H9 (cell line): ENCODE measurements at regions not wholly inside any gene's neighbourhood (a gene's known extent, or its start where the extent isn't known, plus 50 kb on each side); places are given as distances from the start of the nearest gene placed in this dataset.

Experiments used
- DNase-seq: peaks from one replicate; pipeline ENCODE4 v3.0.0-alpha.2; 2017
- H2AFZ ChIP-seq: one replicate; pipeline ENCODE4 v1.6.1; 2013; ENCODE audit warnings: mild to moderate bottlenecking, low read length, control low read depth, moderate library complexity
- H2AK5ac ChIP-seq: 2 replicates; pipeline ENCODE4 v1.6.1; 2013; ENCODE audit warnings: low read length, control low read depth, mixed read lengths; ENCODE audit not compliant: insufficient read length
- H2BK120ac ChIP-seq: one replicate; pipeline ENCODE4 v1.6.1; 2013; ENCODE audit warnings: low read depth, mild to moderate bottlenecking, low read length, control low read depth, inconsistent platforms; ENCODE audit not compliant: poor library complexity, severe bottlenecking
- H2BK12ac ChIP-seq: 2 replicates; pipeline ENCODE4 v1.6.1; 2013; ENCODE audit warnings: low read length, control low read depth, mixed read lengths, low read depth; ENCODE audit not compliant: insufficient read length
- H2BK15ac ChIP-seq: 2 replicates; pipeline ENCODE4 v1.6.1; 2013; ENCODE audit warnings: low read depth, low read length, control low read depth
- H2BK20ac ChIP-seq: one replicate; pipeline ENCODE4 v1.6.1; 2013; ENCODE audit warnings: low read depth, mild to moderate bottlenecking, low read length, control low read depth, inconsistent platforms; ENCODE audit not compliant: poor library complexity, severe bottlenecking
- H2BK5ac ChIP-seq: 2 replicates; pipeline ENCODE4 v1.6.1; 2013; ENCODE audit warnings: low read length, control low read depth, mixed read lengths; ENCODE audit not compliant: insufficient read length
- H3K14ac ChIP-seq: 2 replicates; pipeline ENCODE4 v1.6.1; 2013; ENCODE audit warnings: low read length, control low read depth; ENCODE audit not compliant: insufficient read depth
- H3K18ac ChIP-seq: 2 replicates; pipeline ENCODE4 v1.6.1; 2013; ENCODE audit warnings: low read depth, mild to moderate bottlenecking, mixed read lengths, low read length, control low read depth; ENCODE audit not compliant: insufficient read length
- H3K23ac ChIP-seq: 2 replicates; pipeline ENCODE4 v1.6.1; 2013; ENCODE audit warnings: low read length, control low read depth, mixed read lengths, low read depth; ENCODE audit not compliant: insufficient read length
- H3K23me2 ChIP-seq: 2 replicates; pipeline ENCODE4 v1.6.1; 2013; ENCODE audit warnings: low read depth, mild to moderate bottlenecking, mixed read lengths, low read length, control low read depth; ENCODE audit not compliant: insufficient read length, poor library complexity, severe bottlenecking
- H3K27ac ChIP-seq: 2 replicates; pipeline ENCODE4 v1.5.1; 2013; ENCODE audit warnings: low read length, control low read depth, mixed read lengths, low read depth; ENCODE audit not compliant: insufficient read length
- H3K27me3 ChIP-seq: 2 replicates; pipeline ENCODE4 v1.6.1; 2013; ENCODE audit warnings: low read length, control low read depth, inconsistent platforms; ENCODE audit not compliant: insufficient read depth
- H3K4ac ChIP-seq: 2 replicates; pipeline ENCODE4 v1.6.1; 2013; ENCODE audit warnings: low read depth, mild to moderate bottlenecking, control low read depth, inconsistent platforms, low read length, moderate library complexity
- H3K4me1 ChIP-seq: 2 replicates; pipeline ENCODE4 v1.6.1; 2013; ENCODE audit warnings: low read length, control low read depth, inconsistent platforms; ENCODE audit not compliant: insufficient read depth
- H3K4me2 ChIP-seq: 2 replicates; pipeline ENCODE4 v1.6.1; 2013; ENCODE audit warnings: low read length, control low read depth, mixed read lengths; ENCODE audit not compliant: insufficient read length, insufficient read depth
- H3K56ac ChIP-seq: 2 replicates; pipeline ENCODE4 v1.6.1; 2013; ENCODE audit warnings: low read depth, mild to moderate bottlenecking, mixed read lengths, low read length, control low read depth; ENCODE audit not compliant: insufficient read length
- H3K79me1 ChIP-seq: 2 replicates; pipeline ENCODE4 v1.6.1; 2013; ENCODE audit warnings: low read depth, mild to moderate bottlenecking, moderate library complexity, low read length, control low read depth, inconsistent platforms; ENCODE audit not compliant: insufficient read depth, poor library complexity, severe bottlenecking
- H3K79me2 ChIP-seq: 2 replicates; pipeline ENCODE4 v1.6.1; 2013; ENCODE audit warnings: low read length, control low read depth, inconsistent platforms; ENCODE audit not compliant: insufficient read depth
- H3K9ac ChIP-seq: 2 replicates; pipeline ENCODE4 v1.6.1; 2013; ENCODE audit warnings: low read length, control low read depth, mixed read lengths; ENCODE audit not compliant: insufficient read length; ENCODE audit errors: extremely low read depth
- H3K9me3 ChIP-seq: one replicate; pipeline ENCODE4 v1.6.1; 2013; ENCODE audit warnings: low read depth, low read length, inconsistent platforms; ENCODE audit not compliant: control insufficient read depth
- H3T11ph ChIP-seq: one replicate; pipeline ENCODE4 v1.6.1; 2013; ENCODE audit warnings: mild to moderate bottlenecking, low read length, control low read depth, inconsistent platforms
- H4K20me1 ChIP-seq: one replicate; pipeline ENCODE4 v1.6.1; 2013; ENCODE audit not compliant: control insufficient read depth, insufficient read length, insufficient read depth
- H4K5ac ChIP-seq: 2 replicates; pipeline ENCODE4 v1.6.1; 2013; ENCODE audit warnings: low read depth, mild to moderate bottlenecking, mixed read lengths, low read length, control low read depth; ENCODE audit not compliant: insufficient read length
- H4K8ac ChIP-seq: replicated peaks from 2 replicates; pipeline ENCODE4 v1.6.1; 2013; ENCODE audit warnings: low read length, control low read depth, mixed read lengths, low read depth; ENCODE audit not compliant: insufficient read length
- H4K91ac ChIP-seq: 2 replicates; pipeline ENCODE4 v1.6.1; 2013; ENCODE audit warnings: low read depth, mild to moderate bottlenecking, moderate library complexity, mixed read lengths, low read length, control low read depth; ENCODE audit not compliant: insufficient read length
- H3K27ac Mint-ChIP-seq, 3 experiments: 2 replicates in 2 of 3; 3 replicates in 1 of 3; pipeline ENCODE4 v1.8.0; 2020 to 2021; ENCODE audit warnings: mixed read lengths in 3 of 3, mild to moderate bottlenecking in 1 of 3, moderate library complexity in 1 of 3
- H3K27me3 Mint-ChIP-seq: 2 replicates; pipeline ENCODE4 v1.8.0; 2021; ENCODE audit warnings: low read depth, mild to moderate bottlenecking, moderate library complexity, mixed read lengths
- H3K36me3 Mint-ChIP-seq, 3 experiments: 2 replicates in 2 of 3; 3 replicates in 1 of 3; pipeline ENCODE4 v1.8.0; 2020 to 2021; ENCODE audit warnings: low read depth in 3 of 3, mixed read lengths in 3 of 3; ENCODE audit not compliant: insufficient read depth in 1 of 3
- H3K4me1 Mint-ChIP-seq, 2 experiments: 2 replicates each; pipeline ENCODE4 v1.8.0; 2020; ENCODE audit warnings: mixed read lengths in 2 of 2
- H3K4me3 Mint-ChIP-seq, 2 experiments: 2 replicates in 1 of 2; 3 replicates in 1 of 2; pipeline ENCODE4 v1.8.0; 2020 to 2021; ENCODE audit warnings: mild to moderate bottlenecking in 2 of 2, mixed read lengths in 2 of 2, moderate library complexity in 1 of 2
- H3K9me3 Mint-ChIP-seq, 2 experiments: 2 replicates in 1 of 2; 3 replicates in 1 of 2; pipeline ENCODE4 v1.8.0; 2020; ENCODE audit warnings: mild to moderate bottlenecking in 2 of 2, mixed read lengths in 2 of 2, moderate library complexity in 1 of 2
- CTCF ChIP-seq: fragments of 200-600 bp; sonication (generic); conservative IDR thresholded peaks from 3 replicates; pipeline ENCODE4 v1.8.0; 2021; ENCODE audit warnings: antibody characterized with exemption, mild to moderate bottlenecking
- WGBS: extraction: QIAGEN DNeasy Blood & Tissue Kit; methylation state at CpG from one replicate; pipeline ENCODE4 v1.1.7; 2013; ENCODE audit warnings: missing lambda C conversion rate, low lambda C conversion rate, mixed read lengths; ENCODE audit not compliant: insufficient read length; ENCODE audit errors: extremely low coverage; 5-methylcytosine and 5-hydroxymethylcytosine counted together

- no CpG with 5 or more reads among the region's 18 CpGs for WGBS
- H3K79me2 ChIP-seq: no peaks in the 10 kb centered on the region
- no peak overlapping the region for H2AK5ac ChIP-seq
- no peaks in the 10 kb centered on the region for H3K9me3 ChIP-seq
- no peak overlapping the region for H4K91ac ChIP-seq
- H3K23ac ChIP-seq: no peak overlapping the region
- H3K27me3 ChIP-seq: no peaks in the 10 kb centered on the region
- no peak overlapping the region for H3K4ac ChIP-seq
- no peak overlapping the region for H3K9ac ChIP-seq
- no peak overlapping the region for H2BK12ac ChIP-seq
- no peak overlapping the region for H4K8ac ChIP-seq
- no peak for DNase-seq
- TF ChIP-seq CTCF: no peak
- H3K56ac ChIP-seq: no peak overlapping the region
- no peaks in the 10 kb centered on the region for H3K79me1 ChIP-seq
- Mint-ChIP-seq H3K27ac (peak overlapping the region in 1 of 3 experiments; percentile 50; a peak in 2 of 7 replicates), H3K36me3 (no peaks in the 10 kb centered on the region; a peak in 1 of 7 replicates), H3K4me3 (no peak overlapping the region), H3K4me1 (peaks cover 47 to 58% of the 10 kb centered on the region in 2 experiments), H3K9me3 (peaks cover 4 to 5% of the 10 kb centered on the region in 2 experiments; a peak in 4 of 5 replicates), H3K27me3 (peaks cover 18% of the 10 kb centered on the region)
- no peak overlapping the region for H2BK20ac ChIP-seq
- H3K23me2 ChIP-seq: no peaks in the 10 kb centered on the region
- no peak overlapping the region for H2BK5ac ChIP-seq
- no peak overlapping the region for H3K18ac ChIP-seq
- H2BK120ac ChIP-seq: no peak overlapping the region
- no peak overlapping the region for H2AFZ ChIP-seq
- H3T11ph ChIP-seq: no peak overlapping the region
- H4K5ac ChIP-seq: no peak overlapping the region
- no peaks in the 10 kb centered on the region for H4K20me1 ChIP-seq
- H2BK15ac ChIP-seq: no peak overlapping the region
- H3K27ac ChIP-seq: no peak overlapping the region
- no peak overlapping the region for H3K14ac ChIP-seq
- H3K4me2 ChIP-seq: no peak overlapping the region
- H3K4me1 ChIP-seq: peaks cover 2% of the 10 kb centered on the region
Observed at GRCh38 chr6:167687116-167687725, 139.5 kb upstream of the AFDN start.
